HUES64 (cell line): ENCODE measurements at regions not wholly inside any gene's neighbourhood (a gene's known extent, or its start where the extent isn't known, plus 50 kb on each side); places are given as distances from the start of the nearest gene placed in this dataset.
"Not testable (repeated sequence)": the region's sequence is repeated elsewhere in the genome, so short reads cannot be mapped to it uniquely, and the experiment has no call there.

Experiments
- H3K27ac ChIP-seq: 2 replicates; pipeline ENCODE4 v1.7.0; 2013; ENCODE audit warnings: low read depth, low read length, inconsistent platforms
- H3K27me3 ChIP-seq: 2 replicates; pipeline ENCODE4 v1.6.1; 2013; ENCODE audit warnings: mild to moderate bottlenecking, low read length; ENCODE audit not compliant: insufficient read depth
- H3K36me3 ChIP-seq: 2 replicates; pipeline ENCODE4 v1.6.1; 2013; ENCODE audit warnings: mild to moderate bottlenecking, low read length; ENCODE audit not compliant: insufficient read depth
- H3K4me1 ChIP-seq: 2 replicates; pipeline ENCODE4 v1.6.1; 2013; ENCODE audit warnings: mild to moderate bottlenecking, low read length, moderate library complexity; ENCODE audit not compliant: insufficient read depth
- H3K4me3 ChIP-seq: 2 replicates; pipeline ENCODE4 v1.5.1; 2013; ENCODE audit warnings: mild to moderate bottlenecking, low read length, moderate library complexity
- H3K9ac ChIP-seq: 2 replicates; pipeline ENCODE4 v1.6.1; 2013; ENCODE audit warnings: mild to moderate bottlenecking, low read depth, low read length
- H3K9me3 ChIP-seq: 2 replicates; pipeline ENCODE4 v1.6.1; 2013; ENCODE audit warnings: low read depth, low read length; ENCODE audit not compliant: insufficient read depth
- WGBS: fragments of 150-250, 120-280 bp; methylation state at CpG from one replicate; pipeline ENCODE4 v1.1.7; 2013; ENCODE audit warnings: missing lambda C conversion rate; 5-methylcytosine and 5-hydroxymethylcytosine counted together

DNA sequence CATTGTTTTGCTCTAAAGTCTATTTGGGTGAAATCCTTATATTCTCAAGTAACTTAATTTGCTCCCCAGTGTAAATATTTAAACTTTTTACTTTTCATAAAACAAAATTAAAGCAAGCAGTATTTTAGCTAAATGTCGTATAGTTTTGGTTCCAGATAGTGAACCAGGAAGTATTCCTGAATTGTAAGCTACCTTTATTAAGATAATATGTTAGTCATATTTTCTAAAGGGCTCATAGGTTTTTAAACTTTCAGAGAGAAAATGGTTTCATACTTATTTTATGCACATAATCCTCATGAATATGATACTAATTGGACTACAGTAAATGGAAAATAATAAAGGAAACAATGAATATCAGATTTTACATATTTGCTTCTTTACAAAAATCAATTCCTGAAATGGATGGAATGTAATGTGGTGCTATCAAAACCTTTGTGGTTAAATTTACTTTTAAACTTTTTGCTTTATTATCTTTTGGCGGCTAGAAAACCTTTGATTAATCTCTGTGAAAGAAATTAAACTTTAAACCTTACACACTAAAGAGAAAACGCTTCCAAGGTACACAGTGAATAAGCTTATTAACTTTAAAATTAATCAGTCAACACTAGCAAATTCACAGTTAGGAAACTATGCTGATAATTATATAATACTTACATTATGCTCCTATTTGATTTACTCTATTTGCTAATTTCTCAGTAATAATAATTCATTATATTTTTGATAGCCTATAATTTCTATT lies 76.6 kb upstream of the RHOBTB1 start:
- 100% methylated on average over 1 of the region's 3 CpGs for WGBS
- H3K9ac ChIP-seq, result no peak overlapping the region
- H3K27ac ChIP-seq, result no peak overlapping the region
- no peak overlapping the region for H3K4me3 ChIP-seq
- no peaks in the 10 kb centered on the region for H3K9me3 ChIP-seq
- no peaks in the 10 kb centered on the region for H3K27me3 ChIP-seq
- no peaks in the 10 kb centered on the region for H3K4me1 ChIP-seq
- H3K36me3 ChIP-seq, result no peaks in the 10 kb centered on the region

DNA sequence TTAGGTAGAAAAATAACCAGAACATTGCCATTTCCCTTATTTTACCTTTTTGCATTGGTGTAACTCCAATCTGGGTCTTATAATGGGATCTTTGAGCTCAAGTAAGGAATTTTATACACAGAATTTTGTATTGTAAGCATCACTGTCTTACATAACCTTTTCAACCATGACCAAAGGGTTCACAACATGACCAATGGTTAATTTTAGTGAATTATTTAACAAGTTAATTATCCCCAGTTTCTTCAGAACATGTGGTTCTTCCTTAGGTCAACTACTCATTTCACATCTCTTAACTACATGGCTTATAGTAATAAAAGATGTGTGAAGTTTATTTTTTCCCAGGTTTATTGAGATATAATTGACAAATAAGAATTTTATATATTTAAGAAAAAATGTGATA lies 74.2 kb upstream of the RHOBTB1 start:
- H3K27ac ChIP-seq, result no peak overlapping the region
- H3K4me3 ChIP-seq, result no peak overlapping the region
- H3K4me1 ChIP-seq, result no peaks in the 10 kb centered on the region
- H3K36me3 ChIP-seq, result no peaks in the 10 kb centered on the region
- no peaks in the 10 kb centered on the region for H3K27me3 ChIP-seq
- H3K9me3 ChIP-seq, result no peaks in the 10 kb centered on the region
- H3K9ac ChIP-seq, result no peak overlapping the region

DNA sequence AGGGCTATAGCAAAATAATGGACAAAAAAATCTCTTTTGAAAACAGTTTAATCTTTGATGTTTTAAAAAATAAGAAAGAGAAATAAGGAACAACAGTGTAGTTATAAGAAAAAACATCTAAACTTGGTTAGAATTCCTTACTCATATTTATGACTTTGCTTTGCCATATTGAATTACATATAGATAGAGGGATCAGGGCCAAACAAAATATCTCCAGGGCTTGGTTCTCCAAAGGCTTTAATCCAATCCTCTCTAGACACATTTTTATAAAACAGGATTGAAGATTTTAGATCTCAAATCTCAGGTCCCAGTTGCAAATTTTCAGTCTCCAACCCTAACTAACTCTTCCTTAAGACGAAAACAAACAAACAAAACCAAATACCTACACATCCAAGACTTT lies 72.6 kb upstream of the RHOBTB1 start:
- Histone ChIP-seq H3K27ac (no peak overlapping the region), H3K4me1 (no peaks in the 10 kb centered on the region), H3K27me3 (no peaks in the 10 kb centered on the region), H3K36me3 (no peaks in the 10 kb centered on the region), H3K4me3 (no peak overlapping the region), H3K9ac (no peak overlapping the region), H3K9me3 (no peaks in the 10 kb centered on the region)
- no CpG with 5 or more reads among the region's 1 CpG for WGBS

DNA sequence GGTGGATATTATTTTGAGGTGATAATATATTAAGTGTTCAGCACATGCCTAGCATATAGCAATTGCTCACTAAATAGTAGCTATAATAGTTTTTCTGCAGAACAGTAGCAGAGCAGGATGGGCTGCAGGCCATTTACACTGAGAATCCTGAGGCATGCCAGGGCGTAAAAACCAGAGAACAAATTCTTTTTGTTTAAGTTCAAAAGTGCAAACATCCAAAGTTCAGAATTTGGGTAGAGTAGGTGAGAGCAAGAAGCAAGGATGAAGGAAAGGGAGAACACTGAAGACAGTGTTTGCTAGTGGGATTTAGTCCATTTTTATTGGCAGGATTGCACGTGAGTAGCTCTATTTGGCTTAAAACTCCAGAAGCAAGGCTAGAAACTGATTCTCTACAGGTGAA lies 72.0 kb upstream of the RHOBTB1 start:
- H3K27ac ChIP-seq, result no peak overlapping the region
- H3K4me3 ChIP-seq, result no peak overlapping the region
- H3K36me3 ChIP-seq, result no peaks in the 10 kb centered on the region
- WGBS, result 85% methylated on average over 2 of the region's 2 CpGs
- H3K27me3 ChIP-seq, result no peaks in the 10 kb centered on the region
- H3K4me1 ChIP-seq, result no peaks in the 10 kb centered on the region
- no peak overlapping the region for H3K9ac ChIP-seq
- no peaks in the 10 kb centered on the region for H3K9me3 ChIP-seq

DNA sequence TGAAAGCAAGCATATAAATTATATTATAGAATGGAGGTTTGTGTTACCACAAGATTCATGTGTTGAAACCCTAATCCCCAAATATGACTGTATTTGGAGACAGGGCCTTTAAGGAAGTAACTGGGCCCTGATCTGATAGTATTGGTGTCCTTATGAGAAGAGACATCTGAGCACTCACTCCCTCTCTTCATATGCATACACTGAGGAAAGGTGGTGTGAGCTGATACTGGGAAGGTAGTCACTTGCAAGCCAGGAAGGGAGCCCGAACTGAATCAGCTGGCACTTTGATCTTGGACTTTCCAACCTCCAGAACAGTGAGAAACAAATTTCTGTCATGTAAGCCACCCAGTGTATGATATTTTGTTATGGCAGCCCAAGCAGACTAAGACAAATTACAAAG lies 66.9 kb upstream of the RHOBTB1 start:
- Histone ChIP-seq H3K9me3 (no peaks in the 10 kb centered on the region), H3K27ac (no peak overlapping the region), H3K9ac (no peak overlapping the region), H3K4me3 (no peak overlapping the region), H3K36me3 (no peaks in the 10 kb centered on the region), H3K4me1 (no peaks in the 10 kb centered on the region), H3K27me3 (no peaks in the 10 kb centered on the region)
- 77% methylated on average over 1 of the region's 1 CpG for WGBS

DNA sequence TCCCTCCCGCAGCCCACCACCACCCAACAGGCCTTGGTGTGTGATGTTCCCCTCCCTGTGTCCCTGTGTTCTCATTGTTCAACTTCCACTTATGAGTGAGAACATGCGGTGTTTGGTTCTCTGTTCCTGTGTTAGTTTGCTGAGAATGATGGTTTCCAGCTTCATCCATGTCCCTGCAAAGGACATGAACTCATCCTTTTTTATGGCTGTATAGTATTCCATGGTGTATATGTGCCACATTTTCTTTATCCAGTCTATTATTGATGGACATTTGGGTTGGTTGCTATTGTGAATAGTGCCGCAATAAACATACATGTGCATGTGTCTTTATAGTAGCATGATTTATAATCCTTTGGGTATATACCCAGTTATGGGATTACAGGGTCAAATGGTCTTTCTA lies 59.1 kb upstream of the RHOBTB1 start:
- H3K27me3 ChIP-seq, result peaks cover 38% of the 10 kb centered on the region
- H3K4me1 ChIP-seq, H3K4me3 ChIP-seq, H3K36me3 ChIP-seq, H3K27ac ChIP-seq, H3K9me3 ChIP-seq, H3K9ac ChIP-seq: not testable (repeated sequence)
- WGBS, result 100% methylated on average over 2 of the region's 3 CpGs

DNA sequence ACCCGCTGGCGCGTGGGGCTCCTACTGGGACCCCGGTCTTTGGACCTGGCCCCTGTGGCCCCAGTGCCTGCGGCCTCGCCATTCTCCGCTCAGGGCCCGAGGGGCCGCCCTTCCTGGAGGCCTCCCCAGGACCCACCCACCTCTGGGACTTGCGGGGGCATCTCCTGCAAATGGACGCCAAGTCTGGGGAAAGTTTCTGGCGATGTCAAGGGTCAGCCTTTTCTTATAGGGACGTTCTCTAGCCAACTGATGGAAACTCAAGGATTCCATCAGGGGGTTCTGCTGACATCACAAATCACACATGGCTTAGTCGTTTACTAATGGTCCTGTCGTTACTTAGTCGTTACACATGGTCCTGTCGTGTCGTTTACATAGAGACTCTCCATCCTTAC lies 57.7 kb upstream of the RHOBTB1 start:
- Histone ChIP-seq H3K4me1 (no peaks in the 10 kb centered on the region), H3K4me3 (peak overlapping the region; percentile 72), H3K27ac (no peak overlapping the region), H3K36me3 (no peaks in the 10 kb centered on the region), H3K27me3 (peaks cover 38% of the 10 kb centered on the region), H3K9me3 (no peaks in the 10 kb centered on the region), H3K9ac (0 out of 2 replicates have a peak overlapping the region, but pooled peaks have one; percentile 52)
- 16% methylated on average over 18 of the region's 18 CpGs for WGBS

DNA sequence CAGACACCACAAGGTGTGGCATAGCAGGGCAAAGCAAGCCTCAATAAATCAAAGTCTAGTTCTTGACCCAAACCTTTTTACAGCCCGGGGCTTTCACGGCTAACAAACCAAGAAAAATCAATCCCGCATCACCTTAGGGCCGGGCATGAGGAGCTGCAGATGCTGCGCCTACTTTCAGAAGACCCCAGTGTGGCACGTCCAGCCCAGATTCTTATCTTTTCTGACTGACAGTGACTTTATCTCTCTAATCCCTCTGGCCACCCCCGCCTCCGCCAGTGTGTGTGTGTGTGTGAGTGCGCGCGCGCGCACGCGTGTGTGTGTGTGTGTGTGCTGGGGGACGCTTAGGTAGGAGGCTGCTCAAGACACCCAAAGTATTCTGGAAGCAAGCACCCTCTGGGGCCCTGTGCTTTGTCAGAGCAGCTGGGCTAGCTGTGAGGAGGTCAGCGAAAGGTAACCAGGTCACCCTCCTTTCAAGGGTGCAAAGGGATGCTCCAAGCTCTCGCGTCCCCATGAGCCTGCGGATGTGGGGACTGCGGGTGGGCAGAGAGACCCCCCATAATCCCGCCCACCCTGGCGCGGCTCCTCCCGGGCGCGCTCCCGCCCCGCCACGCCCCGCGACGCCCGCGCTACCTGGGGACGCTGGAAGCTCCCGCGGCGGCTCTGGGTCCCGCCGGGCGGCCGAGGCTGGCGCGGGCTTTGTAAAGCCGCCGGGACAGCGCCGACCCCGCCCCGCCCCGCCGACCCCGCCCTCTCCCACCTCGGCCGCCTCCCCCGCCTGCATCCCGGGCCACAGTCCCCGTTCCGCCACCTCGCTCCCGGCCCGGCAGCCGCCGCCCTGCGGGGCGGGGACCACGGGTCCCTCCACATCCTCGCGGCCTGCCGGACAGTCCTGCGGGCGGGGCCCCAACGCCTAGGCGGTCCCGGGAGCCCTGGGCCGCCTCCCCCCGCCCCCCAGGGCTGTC lies 57.1 kb upstream of the RHOBTB1 start:
- Histone ChIP-seq H3K36me3 (no peaks in the 10 kb centered on the region), H3K27me3 (peaks cover 38% of the 10 kb centered on the region), H3K9ac (0 out of 2 replicates have a peak overlapping the region, but pooled peaks have one; percentile 52), H3K4me1 (no peaks in the 10 kb centered on the region), H3K27ac (no peak overlapping the region), H3K9me3 (no peaks in the 10 kb centered on the region), H3K4me3 (peak overlapping the region; percentile 72)
- 2% methylated on average over 74 of the region's 78 CpGs for WGBS

DNA sequence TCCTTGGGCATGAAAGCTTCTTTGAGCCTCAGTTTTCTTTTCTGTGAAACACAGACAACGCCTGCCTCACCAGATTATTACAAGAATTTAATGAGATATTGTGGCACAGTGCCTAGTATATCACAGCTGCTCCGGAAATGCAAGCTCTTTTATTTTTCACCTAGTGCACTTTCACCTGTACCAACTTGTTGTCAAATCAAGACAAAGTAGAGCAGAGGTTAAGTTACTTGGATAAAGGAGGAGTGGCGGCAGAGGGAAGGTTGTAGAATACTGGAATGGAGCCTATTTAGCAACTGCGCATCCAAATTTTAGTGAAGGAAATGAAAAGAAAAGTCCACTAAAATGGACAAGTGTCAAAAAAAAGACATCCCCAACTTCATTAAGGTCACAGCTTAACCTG lies 54.9 kb upstream of the RHOBTB1 start:
- no peak overlapping the region for H3K27ac ChIP-seq

DNA sequence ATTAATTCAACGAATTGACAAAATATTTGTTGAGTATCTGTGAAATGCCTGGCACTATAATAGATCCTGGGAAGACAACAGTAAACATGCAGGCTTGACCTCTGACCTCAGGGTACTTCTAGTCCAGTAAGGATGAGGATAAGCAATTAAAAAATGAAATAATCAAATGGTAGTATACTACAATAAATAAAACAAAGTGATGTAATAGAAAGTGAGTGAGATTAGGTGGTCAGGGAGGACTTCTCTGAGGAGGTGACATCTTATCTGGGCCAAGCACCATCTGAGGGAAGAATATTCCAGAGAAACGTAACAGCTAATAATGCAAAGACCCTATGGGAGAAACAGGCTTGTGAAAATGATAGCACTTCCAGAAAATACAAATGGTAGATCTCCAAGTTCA lies 50.1 kb upstream of the RHOBTB1 start:
- Histone ChIP-seq H3K36me3 (no peaks in the 10 kb centered on the region), H3K4me1 (no peaks in the 10 kb centered on the region), H3K9me3 (no peaks in the 10 kb centered on the region), H3K27ac (no peak overlapping the region), H3K9ac (no peak overlapping the region), H3K4me3 (no peak overlapping the region), H3K27me3 (peaks cover 7% of the 10 kb centered on the region; the same call in 1 of the 2 replicates)
- WGBS, result 96% methylated on average over 2 of the region's 2 CpGs

More for the DNA sequence above, 54.9 kb upstream of the RHOBTB1 start:
- no peaks in the 10 kb centered on the region for H3K36me3 ChIP-seq
- no peak overlapping the region for H3K9ac ChIP-seq
- H3K27me3 ChIP-seq, result peaks cover 38% of the 10 kb centered on the region
- H3K4me3 ChIP-seq, result no peak overlapping the region
- H3K4me1 ChIP-seq, result no peaks in the 10 kb centered on the region
- H3K9me3 ChIP-seq, result no peaks in the 10 kb centered on the region
- 86% methylated on average over 4 of the region's 4 CpGs for WGBS
